K562 (cell line): ENCODE measurements at regions not wholly inside any gene's neighbourhood (a gene's known extent, or its start where the extent isn't known, plus 50 kb on each side); places are given as distances from the start of the nearest gene placed in this dataset.

Experiments used
- CBX5 ChIP-seq: IDR thresholded peaks from 2 replicates; pipeline ENCODE4 v1.6.1; 2014; ENCODE audit warnings: low read depth, borderline replicate concordance
- LCOR ChIP-seq: sonication (generic); formaldehyde crosslinking; IDR thresholded peaks from 2 replicates; pipeline ENCODE4 v1.8.0; 2022; ENCODE audit warnings: mild to moderate bottlenecking, missing genetic modification reagents
- RBFOX2 ChIP-seq: fragments of 200-400 bp; formaldehyde crosslinking; IDR thresholded peaks from 2 replicates; pipeline ENCODE4 v1.6.1; 2017; ENCODE audit warnings: low read depth, mild to moderate bottlenecking, low read length, moderate library complexity
- RFX7 ChIP-seq: fragments of 250-450 bp; sonication (Bioruptor Pico); IDR thresholded peaks from 2 replicates; pipeline ENCODE4 v1.5.1; 2021; ENCODE audit warnings: mild to moderate bottlenecking
- SMC3 ChIP-seq: conservative IDR thresholded peaks from 2 replicates; pipeline ENCODE4 v1.6.1; 2011; ENCODE audit warnings: low read depth, low read length, improper control_type of control experiment; ENCODE audit not compliant: insufficient read depth
- SRSF3 ChIP-seq: fragments of 200-400 bp; formaldehyde crosslinking; IDR thresholded peaks from 2 replicates; pipeline ENCODE4 v1.6.1; 2016; ENCODE audit warnings: mild to moderate bottlenecking, low read length, moderate library complexity; ENCODE audit not compliant: insufficient read depth
- TCF7 ChIP-seq: sonication (generic); IDR thresholded peaks from 2 replicates; pipeline ENCODE4 v1.6.1; 2016; ENCODE audit warnings: antibody characterized with exemption, borderline replicate concordance
- TEAD4 ChIP-seq, 2 experiments: sonication (generic) in 1 of 2; formaldehyde crosslinking in 1 of 2; IDR thresholded peaks; 2 replicates each; pipeline versions ENCODE4 v1.6.1 to v1.8.0; 2012 to 2022; ENCODE audit warnings: borderline replicate concordance in 1 of 2, inconsistent platforms in 1 of 2, low read length in 1 of 2, mild to moderate bottlenecking in 1 of 2, missing genetic modification reagents in 1 of 2
- ZNF224 ChIP-seq: sonication (generic); formaldehyde crosslinking; IDR thresholded peaks from 2 replicates; pipeline ENCODE4 v1.8.0; 2022; ENCODE audit warnings: mild to moderate bottlenecking, missing genetic modification reagents
- TF ChIP-seq, protein P1 (sequence below): sonication (generic); formaldehyde crosslinking; IDR thresholded peaks from 2 replicates; pipeline ENCODE4 v1.8.0; 2023; ENCODE audit warnings: missing genetic modification reagents, mild to moderate bottlenecking, borderline replicate concordance
- TF ChIP-seq, protein P2 (sequence below), 2 experiments: fragments of 250-450 bp in 1 of 2; fragments of 450-650 bp in 1 of 2; sonication (Bioruptor Pico) in 1 of 2; IDR thresholded peaks; 2 replicates each; pipeline versions ENCODE4 v1.6.1 to v1.8.0; 2016 to 2021; ENCODE audit warnings: mild to moderate bottlenecking in 2 of 2, moderate library complexity in 2 of 2, missing compliant biosample characterization in 1 of 2, missing genetic modification characterization in 1 of 2
- TF ChIP-seq, protein P3 (sequence below): sonication (generic); formaldehyde crosslinking; IDR thresholded peaks from 2 replicates; pipeline ENCODE4 v1.5.0; 2020; ENCODE audit warnings: missing genetic modification reagents
- TF ChIP-seq, protein P4 (sequence below), 2 experiments: fragments of 450-650 bp; IDR thresholded peaks; 2 replicates each; pipeline ENCODE4 v1.6.1; 2016
- TF ChIP-seq, protein P5 (sequence below): fragments of 450-650 bp; IDR thresholded peaks from 2 replicates; pipeline ENCODE4 v1.6.1; 2016; ENCODE audit warnings: low read depth, mild to moderate bottlenecking, moderate library complexity

DNA sequence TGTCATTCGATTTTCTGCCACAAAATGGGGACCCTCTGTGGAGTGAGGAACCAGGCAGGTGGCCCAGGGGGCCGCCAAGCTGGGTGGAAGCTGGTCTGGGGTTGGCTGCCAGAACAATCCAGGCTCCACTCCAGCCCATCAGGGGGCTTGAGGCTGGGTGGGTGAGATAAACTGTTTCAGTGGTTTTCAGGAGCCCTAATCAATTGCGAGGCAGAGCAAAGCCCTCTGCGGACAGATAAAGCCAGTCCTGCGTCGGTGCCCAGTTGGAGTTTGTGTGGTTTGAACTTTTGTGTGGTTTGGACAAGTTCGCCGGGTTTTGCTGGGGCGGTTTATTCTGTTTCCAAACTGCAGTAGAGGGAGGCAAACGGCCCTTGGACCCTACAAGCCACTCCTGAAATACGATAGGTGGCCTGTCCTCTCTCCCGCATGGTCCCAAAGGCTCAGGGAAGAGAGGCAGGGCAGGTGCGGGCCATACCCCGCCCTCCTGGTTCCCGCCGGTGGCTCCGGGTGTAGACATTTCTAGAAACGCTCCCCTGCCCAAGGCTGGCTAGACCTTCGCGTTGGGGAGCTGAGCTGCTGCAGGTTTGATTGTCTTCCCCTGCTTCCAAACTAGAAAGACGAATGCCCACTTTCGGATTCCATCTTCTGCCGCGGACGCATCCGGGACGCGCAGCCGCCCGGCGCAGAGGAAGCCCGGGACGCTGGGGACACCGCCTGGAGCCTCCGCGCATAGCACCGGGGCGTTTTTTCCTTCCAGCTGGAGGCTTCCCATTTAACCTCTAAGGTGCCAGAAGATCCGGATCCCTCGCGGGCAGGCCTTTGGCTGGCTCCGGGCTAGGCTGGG is 169.0 kb upstream of the BCOR start (continued):
- peak; percentile 78 for TF ChIP-seq SMC3
- TF ChIP-seq TCF7: no peak
- TF ChIP-seq, protein P1, sequence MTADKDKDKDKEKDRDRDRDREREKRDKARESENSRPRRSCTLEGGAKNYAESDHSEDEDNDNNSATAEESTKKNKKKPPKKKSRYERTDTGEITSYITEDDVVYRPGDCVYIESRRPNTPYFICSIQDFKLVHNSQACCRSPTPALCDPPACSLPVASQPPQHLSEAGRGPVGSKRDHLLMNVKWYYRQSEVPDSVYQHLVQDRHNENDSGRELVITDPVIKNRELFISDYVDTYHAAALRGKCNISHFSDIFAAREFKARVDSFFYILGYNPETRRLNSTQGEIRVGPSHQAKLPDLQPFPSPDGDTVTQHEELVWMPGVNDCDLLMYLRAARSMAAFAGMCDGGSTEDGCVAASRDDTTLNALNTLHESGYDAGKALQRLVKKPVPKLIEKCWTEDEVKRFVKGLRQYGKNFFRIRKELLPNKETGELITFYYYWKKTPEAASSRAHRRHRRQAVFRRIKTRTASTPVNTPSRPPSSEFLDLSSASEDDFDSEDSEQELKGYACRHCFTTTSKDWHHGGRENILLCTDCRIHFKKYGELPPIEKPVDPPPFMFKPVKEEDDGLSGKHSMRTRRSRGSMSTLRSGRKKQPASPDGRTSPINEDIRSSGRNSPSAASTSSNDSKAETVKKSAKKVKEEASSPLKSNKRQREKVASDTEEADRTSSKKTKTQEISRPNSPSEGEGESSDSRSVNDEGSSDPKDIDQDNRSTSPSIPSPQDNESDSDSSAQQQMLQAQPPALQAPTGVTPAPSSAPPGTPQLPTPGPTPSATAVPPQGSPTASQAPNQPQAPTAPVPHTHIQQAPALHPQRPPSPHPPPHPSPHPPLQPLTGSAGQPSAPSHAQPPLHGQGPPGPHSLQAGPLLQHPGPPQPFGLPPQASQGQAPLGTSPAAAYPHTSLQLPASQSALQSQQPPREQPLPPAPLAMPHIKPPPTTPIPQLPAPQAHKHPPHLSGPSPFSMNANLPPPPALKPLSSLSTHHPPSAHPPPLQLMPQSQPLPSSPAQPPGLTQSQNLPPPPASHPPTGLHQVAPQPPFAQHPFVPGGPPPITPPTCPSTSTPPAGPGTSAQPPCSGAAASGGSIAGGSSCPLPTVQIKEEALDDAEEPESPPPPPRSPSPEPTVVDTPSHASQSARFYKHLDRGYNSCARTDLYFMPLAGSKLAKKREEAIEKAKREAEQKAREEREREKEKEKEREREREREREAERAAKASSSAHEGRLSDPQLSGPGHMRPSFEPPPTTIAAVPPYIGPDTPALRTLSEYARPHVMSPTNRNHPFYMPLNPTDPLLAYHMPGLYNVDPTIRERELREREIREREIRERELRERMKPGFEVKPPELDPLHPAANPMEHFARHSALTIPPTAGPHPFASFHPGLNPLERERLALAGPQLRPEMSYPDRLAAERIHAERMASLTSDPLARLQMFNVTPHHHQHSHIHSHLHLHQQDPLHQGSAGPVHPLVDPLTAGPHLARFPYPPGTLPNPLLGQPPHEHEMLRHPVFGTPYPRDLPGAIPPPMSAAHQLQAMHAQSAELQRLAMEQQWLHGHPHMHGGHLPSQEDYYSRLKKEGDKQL (CRISPR knock-in tag): no peak
- TF ChIP-seq RBFOX2: peak; percentile 79
- TF ChIP-seq RFX7: no peak
- TF ChIP-seq LCOR (CRISPR knock-in tag): no peak
- TF ChIP-seq SRSF3: no peak
- no peak for TF ChIP-seq CBX5
- TF ChIP-seq ZNF224: no peak
- TF ChIP-seq, protein P2, sequence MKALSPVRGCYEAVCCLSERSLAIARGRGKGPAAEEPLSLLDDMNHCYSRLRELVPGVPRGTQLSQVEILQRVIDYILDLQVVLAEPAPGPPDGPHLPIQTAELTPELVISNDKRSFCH (CRISPR knock-in tag; IDR thresholded peaks at IDR 0.05): no peak
- TF ChIP-seq, protein P2 (tag; IDR thresholded peaks at IDR 0.05): no peak
- TF ChIP-seq, protein P3, sequence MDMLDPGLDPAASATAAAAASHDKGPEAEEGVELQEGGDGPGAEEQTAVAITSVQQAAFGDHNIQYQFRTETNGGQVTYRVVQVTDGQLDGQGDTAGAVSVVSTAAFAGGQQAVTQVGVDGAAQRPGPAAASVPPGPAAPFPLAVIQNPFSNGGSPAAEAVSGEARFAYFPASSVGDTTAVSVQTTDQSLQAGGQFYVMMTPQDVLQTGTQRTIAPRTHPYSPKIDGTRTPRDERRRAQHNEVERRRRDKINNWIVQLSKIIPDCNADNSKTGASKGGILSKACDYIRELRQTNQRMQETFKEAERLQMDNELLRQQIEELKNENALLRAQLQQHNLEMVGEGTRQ (CRISPR knock-in tag): no peak
- TF ChIP-seq TEAD4 (IDR thresholded peaks at IDR 0.05; ENCODE audit: low read length): peak; percentile 87
- TF ChIP-seq TEAD4 (CRISPR knock-in tag; IDR thresholded peaks at IDR 0.05; ENCODE audit: borderline replicate concordance): no peak
- TF ChIP-seq, protein P4, sequence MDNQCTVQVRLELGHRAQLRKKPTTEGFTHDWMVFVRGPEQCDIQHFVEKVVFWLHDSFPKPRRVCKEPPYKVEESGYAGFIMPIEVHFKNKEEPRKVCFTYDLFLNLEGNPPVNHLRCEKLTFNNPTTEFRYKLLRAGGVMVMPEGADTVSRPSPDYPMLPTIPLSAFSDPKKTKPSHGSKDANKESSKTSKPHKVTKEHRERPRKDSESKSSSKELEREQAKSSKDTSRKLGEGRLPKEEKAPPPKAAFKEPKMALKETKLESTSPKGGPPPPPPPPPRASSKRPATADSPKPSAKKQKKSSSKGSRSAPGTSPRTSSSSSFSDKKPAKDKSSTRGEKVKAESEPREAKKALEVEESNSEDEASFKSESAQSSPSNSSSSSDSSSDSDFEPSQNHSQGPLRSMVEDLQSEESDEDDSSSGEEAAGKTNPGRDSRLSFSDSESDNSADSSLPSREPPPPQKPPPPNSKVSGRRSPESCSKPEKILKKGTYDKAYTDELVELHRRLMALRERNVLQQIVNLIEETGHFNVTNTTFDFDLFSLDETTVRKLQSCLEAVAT (IDR thresholded peaks at IDR 0.05): no peak; a peak in 1 of 4 replicates
- TF ChIP-seq, protein P5, sequence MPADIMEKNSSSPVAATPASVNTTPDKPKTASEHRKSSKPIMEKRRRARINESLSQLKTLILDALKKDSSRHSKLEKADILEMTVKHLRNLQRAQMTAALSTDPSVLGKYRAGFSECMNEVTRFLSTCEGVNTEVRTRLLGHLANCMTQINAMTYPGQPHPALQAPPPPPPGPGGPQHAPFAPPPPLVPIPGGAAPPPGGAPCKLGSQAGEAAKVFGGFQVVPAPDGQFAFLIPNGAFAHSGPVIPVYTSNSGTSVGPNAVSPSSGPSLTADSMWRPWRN: no peak
